NCI-H2227 (cell line): ENCODE measurements at regions not wholly inside any gene's neighbourhood (a gene's known extent, or its start where the extent isn't known, plus 50 kb on each side); places are given as distances from the start of the nearest gene placed in this dataset.
"Not testable (repeated sequence)": the region's sequence is repeated elsewhere in the genome, so short reads cannot be mapped to it uniquely, and the experiment has no call there.

Source experiments
- DNase-seq: peaks from one replicate; lab custom pipeline; 2025; ENCODE audit not compliant: unreplicated experiment; lab: John Stamatoyannopoulos, UW

DNA sequence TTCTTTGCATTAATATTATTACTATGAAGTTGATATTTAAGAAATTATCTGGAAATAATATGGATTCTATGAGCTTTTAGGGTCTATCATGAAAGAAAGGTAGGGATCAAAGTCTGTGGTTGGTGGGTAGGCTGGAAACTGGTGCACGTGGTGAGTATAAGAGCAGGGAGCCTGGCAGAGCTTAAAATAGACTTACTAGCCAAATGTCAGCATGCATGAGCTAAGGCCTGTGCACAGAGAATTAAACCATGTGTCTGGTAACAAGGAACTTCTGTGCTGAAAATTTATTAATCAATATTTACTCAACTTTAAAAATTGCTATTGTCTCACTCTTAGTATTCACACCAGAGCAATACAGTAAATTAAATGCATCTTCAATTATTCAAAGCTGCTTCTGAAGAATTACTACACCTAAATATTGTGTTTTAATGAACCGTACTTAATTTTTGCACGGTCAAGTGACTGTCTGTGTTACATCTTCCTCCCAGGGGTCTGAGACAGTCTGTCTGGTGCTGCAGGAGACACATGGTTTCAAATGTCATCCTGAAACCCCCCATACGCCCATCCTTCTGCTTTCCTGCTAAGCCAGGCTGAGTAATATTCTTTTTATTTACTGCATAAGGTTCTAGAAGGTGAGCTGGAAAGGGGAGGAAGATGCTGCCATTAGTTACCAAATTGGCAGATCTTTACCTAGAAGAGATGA, 161.0 kb upstream of the NLRP1 start:
- no peak for DNase-seq

DNA sequence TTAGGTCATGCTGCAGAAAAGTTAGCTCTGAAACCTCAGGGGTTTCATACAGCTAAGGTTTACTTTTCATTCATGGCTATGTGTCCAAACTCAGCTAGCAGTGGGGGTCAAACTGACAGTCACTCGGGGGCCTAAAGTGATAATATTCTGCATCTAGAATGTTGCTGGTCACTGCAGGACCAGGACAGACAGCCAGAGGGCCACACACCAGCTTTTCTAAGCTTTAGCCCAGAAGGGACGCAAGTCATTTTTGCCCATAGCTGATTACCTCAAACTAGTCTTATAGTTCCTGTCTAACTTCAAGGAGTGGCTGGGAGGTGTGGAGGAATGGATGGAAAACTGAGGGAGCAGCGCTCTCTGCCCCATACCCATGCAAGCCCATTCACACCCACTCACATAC, 163.0 kb upstream of the NLRP1 start:
- no peak for DNase-seq

DNA sequence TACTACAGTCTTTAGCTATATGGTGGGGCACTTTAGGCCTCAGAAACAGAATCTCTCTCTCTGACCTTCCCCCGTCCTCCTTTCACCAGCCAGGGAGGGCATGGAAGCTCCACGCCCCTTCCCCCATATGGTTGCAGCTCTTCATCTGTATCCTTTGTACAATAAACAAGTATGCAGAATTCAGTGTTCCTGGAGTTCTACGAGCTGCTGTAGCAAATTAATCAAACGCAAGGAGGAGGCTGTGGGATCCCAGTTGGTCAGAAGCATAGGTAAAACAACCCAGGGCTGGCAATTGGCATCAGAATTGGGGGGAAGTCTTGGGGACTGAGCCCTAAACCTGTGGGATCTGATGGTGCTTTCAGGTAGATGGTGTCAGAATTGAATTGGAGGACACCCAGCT, 163.7 kb upstream of the NLRP1 start:
- DNase-seq, result no peak

DNA sequence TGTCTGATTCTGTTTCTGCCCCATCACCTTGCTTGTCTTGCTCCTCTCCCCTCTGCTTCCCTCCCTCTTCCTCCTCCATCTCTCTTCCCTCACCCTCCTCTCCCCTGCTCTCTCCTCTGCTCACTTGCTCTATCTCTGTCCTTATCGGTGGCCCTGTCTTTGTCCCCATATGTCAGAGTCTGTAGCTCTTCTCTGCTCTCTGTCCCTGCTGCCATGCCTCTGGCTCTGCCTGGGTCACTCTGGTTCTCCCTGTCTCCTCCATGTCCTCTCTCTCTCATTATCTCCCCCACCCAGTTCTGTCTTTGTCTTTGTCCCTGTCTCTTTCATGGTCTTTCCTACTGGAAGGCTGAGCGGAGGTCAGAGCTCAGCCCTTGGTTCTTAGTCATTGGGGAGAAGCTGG, 169.1 kb upstream of the NLRP1 start:
- no peak for DNase-seq

DNA sequence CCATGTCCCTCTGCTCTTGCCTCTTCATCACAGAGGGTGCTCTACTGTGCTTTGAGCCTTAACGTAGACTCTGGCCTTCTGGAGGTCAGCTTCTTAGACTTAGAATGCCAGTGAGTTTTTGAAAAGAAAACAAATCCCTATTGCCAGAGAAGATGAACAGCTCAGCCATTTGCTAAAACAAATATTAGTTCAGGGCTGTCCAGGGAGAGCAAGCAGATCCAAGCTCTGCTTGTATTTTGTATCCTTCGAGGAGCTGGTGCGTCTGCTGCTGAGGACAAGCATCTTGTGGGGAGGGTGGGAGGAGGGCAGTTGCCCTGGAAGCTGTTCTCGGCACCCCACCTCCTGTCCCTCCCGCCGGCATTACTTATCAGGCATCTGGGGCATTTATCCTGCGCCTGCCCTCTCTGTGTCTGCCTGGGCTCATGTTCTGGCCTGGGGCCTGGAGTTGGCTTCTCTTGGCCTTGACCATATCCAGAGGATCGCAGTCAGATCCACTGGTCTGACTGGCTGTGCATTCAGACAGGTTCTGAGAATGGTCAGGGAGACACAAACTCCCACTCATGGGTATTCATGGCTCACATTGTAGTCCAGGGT, 173.1 kb upstream of the NLRP1 start:
- no peak for DNase-seq

DNA sequence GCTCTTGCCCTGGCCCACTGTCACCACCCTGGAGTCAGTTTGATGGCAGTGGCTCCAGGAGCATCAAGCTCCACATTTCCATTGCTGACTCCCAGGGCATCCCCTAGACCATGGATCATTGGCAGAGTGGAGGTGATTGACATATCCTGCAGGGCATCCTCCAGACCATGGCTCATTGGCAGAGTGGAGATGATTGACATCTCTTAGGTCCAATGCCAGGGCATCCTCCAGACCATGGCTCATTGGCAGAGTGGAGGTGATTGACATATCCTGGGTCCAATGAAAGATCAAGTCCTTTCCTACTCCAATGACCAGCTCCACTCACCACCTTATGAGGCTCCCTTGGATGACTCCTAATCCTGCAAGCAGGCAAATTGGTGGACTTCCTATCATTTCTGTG, 174.3 kb upstream of the NLRP1 start:
- DNase-seq, result no peak

DNA sequence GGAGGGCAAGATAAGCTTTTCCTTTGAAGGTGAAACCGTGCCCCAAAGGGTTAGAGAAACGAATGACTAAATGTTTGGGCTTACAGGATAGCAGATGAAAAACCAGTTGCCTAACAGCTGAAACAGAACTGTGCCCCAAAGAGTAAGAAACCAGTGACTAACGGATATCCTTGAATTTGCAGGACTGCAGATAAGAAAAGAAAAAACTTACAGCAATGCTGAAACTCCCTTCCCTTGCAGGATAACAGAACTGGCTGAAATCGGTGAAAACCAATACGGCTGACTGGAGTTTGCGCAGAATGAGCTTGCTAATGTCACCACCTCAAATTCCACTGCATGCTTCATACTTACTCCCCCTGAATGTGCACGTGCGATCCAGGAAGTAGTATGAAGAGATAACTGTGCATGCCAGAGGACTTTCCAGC, 175.2 kb upstream of the NLRP1 start:
- DNase-seq, result no peak

DNA sequence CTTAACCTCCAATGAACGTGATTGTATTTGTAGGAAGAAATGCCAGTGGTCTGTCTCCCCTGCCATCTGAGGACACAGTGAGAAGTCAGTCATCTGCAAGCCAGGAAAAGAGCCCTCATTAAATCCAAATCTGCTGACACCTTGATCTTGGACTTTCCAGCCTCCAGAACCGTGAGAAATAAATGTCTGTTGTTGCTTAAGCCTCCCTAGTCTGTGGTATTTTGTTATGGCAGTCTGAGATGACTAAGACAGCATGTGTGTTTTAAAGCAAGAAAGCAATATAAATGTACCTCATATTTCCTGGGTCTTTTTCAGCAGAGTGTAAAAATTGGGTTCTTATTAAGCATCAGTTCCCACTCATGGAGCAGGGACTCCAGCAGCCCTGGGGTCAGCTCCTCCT, 177.9 kb upstream of the NLRP1 start:
- DNase-seq, result no peak

DNA sequence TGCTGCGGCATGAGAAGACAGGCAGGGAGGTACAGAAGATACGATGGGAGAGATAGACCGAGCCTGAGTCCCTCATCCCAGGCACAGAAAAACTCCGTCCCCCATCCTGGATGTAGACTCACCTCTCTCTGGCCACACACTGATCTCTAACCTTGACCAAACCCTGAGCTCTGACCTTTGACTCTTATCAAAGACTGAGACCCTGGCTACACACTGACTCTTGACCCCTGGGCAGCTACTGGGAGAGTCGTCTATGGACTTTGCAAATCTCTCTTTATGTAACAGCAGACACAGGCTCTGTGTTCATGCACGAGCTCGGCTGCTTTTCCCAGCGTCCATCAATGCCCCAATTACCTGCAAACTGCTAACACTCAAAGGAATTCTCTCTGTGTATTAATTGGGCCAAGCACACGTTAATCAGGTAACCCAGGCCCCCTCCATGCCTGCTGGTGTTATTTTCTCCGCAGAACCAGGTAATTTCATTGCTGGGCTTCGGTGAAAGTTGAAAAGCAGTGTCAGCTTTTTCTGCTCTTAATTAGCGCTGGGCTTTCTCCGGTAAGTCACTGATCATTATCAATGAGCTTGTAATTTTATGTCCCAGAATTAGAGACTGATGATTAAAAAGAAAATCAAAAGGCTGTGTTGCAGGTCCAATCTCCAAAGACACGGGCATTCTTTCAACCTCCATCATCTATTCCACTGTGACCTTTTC, 179.4 kb upstream of the NLRP1 start:
- DNase-seq, result no peak

DNA sequence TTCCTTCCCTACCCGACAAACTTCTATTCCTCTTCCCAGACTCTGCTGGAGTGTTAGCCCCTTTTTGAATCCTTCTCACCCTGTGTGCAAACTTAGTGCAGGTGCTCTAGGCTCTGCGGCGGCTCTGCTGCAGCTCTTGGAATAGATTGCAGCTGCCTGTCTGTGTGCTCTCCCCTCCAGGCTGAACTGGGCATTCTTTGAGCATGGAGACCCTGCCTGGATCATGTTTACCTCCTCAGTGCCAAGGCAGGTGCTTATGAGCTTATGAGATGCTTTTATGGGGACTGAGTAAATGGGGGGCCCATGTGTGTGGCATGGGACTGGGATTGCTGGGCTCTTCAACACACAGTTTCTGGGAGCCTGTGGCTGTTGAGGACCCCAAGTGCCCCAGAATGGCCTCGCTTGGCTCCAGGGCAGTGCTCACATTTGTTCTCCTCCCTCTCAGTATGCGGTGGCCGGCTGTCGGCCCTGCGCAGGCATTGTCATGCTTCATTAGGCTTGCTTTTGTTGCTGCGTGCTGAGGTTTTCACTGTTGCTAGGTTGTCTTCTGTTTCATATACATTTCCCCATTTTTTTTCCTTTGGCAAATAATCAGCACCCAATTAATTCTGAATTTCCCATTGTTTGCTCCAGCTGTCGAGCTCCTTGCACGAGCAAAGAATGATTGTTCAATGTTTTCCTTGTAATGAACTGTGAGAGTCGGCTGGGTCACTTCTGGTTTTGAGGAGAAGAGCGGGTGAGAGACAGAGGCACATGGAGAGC, 185.5 kb upstream of the NLRP1 start:
- DNase-seq, result peak; percentile 44

DNA sequence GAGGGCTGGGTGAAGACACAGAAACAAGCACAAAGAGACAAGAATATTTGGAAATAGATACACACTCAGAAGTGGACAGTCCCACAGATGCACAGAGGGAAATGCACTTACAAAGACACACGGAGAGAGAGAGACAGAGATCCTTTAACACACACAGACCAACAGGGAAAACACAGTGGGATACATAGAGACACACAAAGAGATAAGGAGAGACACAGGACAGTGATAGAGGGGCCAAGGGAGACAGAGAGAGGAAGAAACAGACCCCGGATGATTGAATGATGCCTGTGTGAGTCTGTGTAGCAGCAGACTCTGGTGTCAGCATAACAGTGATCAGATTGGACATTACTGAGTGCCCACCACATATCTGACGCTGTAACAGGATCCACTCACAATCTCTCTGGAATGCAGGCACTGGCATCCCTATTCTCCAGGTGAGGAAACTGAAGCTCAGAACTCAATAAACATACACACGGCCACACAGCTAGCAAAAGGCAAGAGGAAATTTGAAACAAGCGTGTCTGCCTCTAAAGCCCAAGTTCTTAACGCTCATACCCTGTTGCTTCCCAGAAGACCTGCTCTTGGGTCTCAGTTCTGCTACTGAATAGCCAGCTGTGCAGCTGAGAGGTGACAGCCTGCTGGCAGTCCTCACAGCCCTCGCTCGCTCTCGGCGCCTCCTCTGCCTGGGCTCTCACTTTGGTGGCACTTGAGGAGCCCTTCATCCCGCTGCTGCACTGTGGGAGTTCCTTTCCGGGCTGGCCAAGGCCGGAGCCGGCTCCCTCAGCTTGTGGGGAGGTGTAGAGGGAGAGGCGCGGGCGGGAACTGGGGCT, 186.3 kb upstream of the NLRP1 start:
- DNase-seq, result no peak

DNA sequence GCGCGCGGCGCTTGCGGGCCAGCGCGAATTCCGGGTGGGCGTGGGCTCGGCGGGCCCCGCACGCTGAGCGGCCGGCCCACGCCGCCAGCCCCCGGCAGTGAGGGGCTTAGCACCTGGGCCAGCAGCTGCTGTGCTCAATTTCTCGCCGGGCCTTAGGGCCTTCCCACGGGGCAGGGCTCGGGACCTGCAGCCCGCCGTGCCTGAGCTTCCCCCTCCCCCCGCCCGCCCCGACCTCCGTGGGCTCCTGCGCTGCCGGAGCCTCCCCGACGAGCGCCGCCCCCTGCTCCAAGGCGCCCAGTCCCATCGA, 186.9 kb upstream of the NLRP1 start:
- DNase-seq, result not testable (repeated sequence)

DNA sequence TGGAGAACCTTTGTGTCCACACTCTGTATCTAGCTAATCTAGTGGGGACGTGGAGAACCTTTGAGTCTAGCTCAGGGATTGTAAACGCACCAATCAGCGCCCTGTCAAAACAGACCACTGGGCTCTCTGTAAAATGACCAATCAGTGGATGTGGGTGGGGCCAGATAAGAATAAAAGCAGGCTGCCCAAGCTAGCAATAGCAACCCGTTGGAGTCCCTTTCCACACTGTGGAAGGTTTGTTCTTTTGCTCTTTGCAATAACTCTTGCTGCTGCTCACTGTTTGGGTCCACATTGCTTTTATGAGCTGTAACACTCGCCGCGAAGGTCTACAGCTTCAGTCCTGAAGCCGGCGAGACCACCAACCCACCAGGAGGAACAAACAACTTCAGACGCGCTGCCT, 187.7 kb upstream of the NLRP1 start:
- not testable (repeated sequence) for DNase-seq

DNA sequence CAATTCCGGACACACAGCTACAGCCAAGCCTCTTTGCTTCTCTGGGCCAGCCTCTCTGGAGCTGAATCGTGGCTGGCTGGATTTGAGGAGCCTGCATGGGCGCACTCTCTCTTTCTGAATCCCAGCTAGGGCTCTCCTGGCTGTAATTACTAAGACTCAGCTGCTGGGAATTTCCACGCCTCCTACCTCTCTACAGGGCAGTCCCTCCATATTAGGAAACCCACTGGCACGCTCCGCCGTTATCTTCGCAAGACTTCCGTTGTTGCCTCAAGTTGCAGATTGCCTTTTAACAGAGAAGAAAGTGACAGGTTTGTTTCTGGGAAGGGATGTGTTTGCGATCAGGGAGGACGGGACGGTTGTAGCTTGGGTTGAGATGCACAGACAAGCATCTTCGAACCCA, 188.4 kb upstream of the NLRP1 start:
- no peak for DNase-seq

DNA sequence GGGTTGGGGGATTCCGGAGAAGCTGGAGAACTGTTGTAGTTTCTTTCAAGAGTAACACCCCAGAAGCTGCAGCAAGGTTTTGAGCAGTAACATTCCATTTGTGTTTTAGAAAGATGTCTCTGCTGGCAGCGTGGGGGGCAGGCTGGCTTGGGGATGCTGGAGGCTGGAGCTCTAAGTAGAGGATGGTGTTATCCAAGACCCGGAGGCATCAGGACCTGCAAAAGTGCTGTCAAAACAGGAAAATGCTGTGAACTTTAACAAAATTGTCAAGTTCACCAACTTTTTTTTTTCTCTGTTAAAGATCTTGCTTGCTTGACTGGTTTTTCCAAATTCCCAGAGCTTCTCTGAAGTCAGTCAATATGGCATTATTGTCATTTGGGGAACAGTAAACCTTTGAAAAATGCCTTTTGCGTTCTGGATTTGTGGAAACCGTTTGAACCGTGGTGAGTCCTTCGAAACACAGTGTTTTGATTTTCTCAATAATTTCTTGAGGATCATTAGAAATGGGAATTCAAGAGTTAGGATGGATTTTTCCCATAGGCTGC, 189.6 kb upstream of the NLRP1 start:
- DNase-seq, result no peak

DNA sequence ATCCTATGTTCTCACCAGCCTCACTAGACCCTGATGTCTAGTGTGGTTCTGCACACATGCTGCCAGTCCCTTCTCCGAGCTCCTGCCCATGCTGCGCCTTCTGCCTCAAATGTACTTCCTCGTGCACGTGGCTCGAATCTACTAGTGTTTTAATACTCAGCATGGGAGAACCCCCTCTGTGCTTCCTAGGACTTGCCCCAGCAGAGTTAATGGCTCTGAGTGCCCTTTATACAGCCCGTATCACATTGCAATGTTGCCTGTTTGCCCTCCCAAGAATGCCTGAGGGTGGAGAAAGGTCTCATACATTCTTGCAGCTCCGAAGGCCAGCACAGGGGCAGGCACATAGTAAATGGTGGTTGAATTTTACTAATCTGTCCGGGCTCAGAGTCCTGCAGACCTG, 190.8 kb upstream of the NLRP1 start:
- DNase-seq, result no peak

DNA sequence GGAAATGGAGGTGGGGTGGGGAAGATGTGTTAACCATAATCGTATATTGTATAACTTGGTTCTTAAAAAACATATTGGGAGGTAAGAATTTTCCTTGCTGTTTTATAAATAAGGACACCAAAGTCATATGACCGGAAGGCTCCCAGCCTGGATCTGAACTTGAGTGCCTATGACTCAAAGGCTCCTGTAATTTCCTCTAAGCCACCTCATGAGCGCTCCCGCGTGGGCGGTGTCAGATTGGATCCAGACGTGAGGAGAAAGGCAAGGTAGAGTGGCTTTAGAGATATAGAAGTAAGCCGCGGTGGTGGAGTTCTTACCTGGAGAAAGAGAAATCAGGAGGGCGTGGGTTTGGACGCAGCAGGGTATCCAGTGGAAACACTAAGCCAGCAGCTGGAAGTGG, 196.2 kb upstream of the NLRP1 start:
- DNase-seq, result no peak

DNA sequence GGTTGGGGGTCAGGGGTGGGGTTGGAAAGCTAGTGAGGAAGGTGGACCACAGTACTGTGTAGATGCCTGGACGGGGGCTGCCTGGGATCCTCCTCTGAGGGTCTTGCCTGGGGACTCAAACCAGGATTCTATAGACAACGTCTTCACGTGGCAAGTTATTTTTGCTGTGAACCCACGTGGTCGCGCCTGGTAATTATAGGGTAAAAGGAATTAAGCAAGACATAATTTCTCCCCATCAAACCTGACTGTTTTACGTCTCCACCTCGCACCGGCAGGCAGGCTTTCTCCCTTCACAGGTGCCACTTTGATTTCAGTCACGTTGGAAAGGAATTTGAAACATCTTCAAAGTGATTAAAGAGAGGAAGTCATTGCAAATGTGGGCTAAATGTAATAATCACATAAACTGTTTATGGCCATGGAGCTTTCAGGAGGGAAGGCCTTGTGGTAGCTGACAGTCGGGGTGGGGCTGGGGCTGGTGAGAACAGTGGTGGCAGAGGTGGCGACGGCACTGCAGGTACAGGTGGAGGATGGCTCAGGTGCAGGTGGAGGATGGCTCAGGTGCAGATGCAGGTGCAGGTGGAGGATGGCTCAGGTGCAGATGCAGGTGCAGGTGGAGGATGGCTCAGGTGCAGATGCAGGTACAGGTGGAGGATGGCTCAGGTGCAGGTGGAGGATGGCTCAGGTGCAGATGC, 197.1 kb upstream of the NLRP1 start:
- DNase-seq, result no peak

DNA sequence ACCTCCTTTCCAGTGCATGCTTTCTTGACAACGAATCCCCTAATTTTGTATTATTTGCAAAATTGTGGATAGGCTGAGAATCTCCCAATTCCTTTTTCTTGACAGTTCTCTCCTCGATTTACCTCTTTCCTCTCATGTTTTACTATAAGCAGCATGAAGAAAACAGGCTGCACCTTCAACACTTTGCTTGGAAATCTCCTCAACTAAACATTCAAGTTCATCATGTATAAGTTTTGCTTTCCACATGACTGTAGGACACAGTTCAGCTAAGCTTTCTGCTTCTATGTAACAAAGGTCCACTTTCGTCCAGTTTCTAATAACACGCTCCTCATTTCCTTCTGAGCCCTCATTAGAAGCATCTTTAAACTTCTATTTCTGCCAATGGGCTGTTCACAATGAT, 199.0 kb upstream of the NLRP1 start:
- DNase-seq, result no peak

DNA sequence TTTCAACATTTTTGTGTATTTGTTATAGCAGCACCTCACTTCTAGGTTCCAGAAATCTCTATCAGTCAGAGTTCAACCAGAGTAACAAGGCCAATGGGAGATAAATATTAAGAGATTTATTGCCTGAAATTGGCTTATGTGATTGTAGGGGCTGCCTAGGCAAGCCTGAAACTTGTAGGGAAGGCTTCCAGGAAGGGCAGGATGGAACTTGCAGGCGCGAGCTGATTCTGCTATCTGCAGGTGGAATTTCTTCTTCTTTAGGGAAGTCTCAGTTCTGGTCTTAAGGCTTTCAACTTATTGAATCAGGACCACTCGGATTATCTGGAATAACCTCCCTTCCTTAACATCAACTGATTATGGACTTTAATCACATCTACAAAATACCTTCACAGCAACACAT, 199.5 kb upstream of the NLRP1 start:
- DNase-seq, result no peak
